ENCODE measurements at regions not wholly inside any gene's neighbourhood (a gene's known extent, or its start where the extent isn't known, plus 50 kb on each side); places are given as distances from the start of the nearest gene placed in this dataset.
"Not testable (repeated sequence)": the region's sequence is repeated elsewhere in the genome, so short reads cannot be mapped to it uniquely, and the experiment has no call there.

GRCh38 chr1:100629391-100629790 lies 90.2 kb upstream of the VCAM1 start:
- DNase-seq = no peak

GRCh38 chr1:100631015-100631551 lies 88.5 kb upstream of the VCAM1 start:
- DNase-seq = no peak

DNA sequence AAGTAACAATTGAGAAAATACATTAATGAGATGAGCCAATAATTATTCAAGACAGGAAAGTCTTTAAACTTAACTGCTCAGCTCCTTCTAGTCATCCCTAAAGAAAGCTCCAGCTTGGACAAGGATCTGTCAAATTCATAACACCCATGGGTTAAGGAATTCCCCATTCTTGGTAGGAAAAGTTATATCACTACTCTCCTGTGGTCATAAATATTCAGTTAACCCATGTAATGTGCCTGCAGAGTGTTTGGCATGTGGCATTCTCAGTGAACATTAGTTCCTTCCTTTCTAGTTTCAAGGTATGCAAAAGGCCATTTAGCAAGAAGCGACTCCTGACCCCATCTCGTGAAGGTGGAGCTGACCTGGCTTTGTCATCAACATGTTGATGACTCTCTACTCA lies 76.7 kb upstream of the VCAM1 start:
- no peak for DNase-seq

GRCh38 chr1:100643471-100644196 lies 75.9 kb upstream of the VCAM1 start:
- DNase-seq = no peak

DNA sequence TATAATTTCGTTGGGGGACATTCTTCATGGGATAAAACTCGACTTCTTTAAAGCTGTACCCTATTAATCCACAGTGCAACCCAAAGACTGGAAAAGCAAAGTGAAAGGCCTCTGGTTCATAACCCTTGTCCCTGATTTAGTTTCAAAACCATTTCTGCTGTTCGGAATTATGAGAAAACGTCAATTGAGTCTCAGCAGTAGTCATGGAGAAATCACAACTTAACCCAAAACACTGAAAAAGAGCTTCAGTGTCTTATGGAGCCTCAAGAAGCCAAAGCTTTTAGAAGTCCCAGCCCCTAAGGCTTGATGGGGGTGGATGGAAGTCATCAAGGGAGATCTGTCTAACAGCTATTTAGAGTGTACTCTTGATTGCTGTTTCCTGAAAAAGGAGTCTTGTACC lies 73.5 kb upstream of the VCAM1 start:
- no peak for DNase-seq

GRCh38 chr1:100649146-100649545 lies 70.4 kb upstream of the VCAM1 start:
- no peak for DNase-seq

GRCh38 chr1:100657876-100658715 lies 61.4 kb upstream of the VCAM1 start:
- DNase-seq = no peak

- no peak for DNase-seq
Measured at GRCh38 chr1:100658716-100659026, 60.9 kb upstream of the VCAM1 start.

DNA sequence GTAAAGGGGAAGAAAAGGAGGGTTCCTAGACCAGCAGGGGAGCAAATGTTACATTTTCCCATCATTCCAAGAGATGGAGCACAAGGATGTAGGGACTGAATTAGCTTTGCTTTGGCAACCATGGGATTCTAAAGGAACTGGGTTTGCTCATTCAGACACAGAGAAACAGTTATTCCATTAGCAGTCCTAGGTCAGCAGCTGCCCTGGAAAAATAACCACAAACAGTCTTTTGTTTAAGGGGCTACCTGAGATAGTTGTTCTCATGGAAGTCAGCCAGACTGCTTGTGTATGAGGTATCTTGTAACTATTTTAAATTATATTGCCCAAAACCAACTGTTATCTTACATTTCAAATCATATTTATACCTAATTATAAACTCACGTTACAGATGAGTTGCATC lies 58.4 kb upstream of the VCAM1 start:
- no peak for DNase-seq

GRCh38 chr1:100668494-100668893 lies 51.0 kb upstream of the VCAM1 start:
- DNase-seq = not testable (repeated sequence)

All from COR-L47 (cell line).